Panc1 (cell line): ENCODE measurements at regions not wholly inside any gene's neighbourhood (a gene's known extent, or its start where the extent isn't known, plus 50 kb on each side); places are given as distances from the start of the nearest gene placed in this dataset.

Experiments used
- CTCF ChIP-seq: fragments of 450-650 bp; IDR thresholded peaks from 2 replicates; pipeline ENCODE4 v1.5.1; 2017; ENCODE audit warnings: mild to moderate bottlenecking
- POLR2AphosphoS5 ChIP-seq: IDR thresholded peaks from 2 replicates; pipeline ENCODE4 v1.6.1; 2012; ENCODE audit warnings: mild to moderate bottlenecking, low read depth, low read length, moderate library complexity
- REST ChIP-seq, 2 experiments: IDR thresholded peaks; 2 replicates each; pipeline ENCODE4 v1.6.1; 2011 to 2012; ENCODE audit warnings: low read depth in 2 of 2, control low read depth in 1 of 2, low read length in 1 of 2, mild to moderate bottlenecking in 1 of 2, moderate library complexity in 1 of 2; ENCODE audit not compliant: insufficient read depth in 1 of 2
- SIN3A ChIP-seq: IDR thresholded peaks from 2 replicates; pipeline ENCODE4 v1.6.1; 2012; ENCODE audit warnings: low read depth, mild to moderate bottlenecking, low read length, moderate library complexity, borderline replicate concordance; ENCODE audit not compliant: insufficient read depth

- TF ChIP-seq POLR2AphosphoS5 (no peak), CTCF (no peak), REST (IDR thresholded peaks at IDR 0.05; ENCODE audit: insufficient read depth in 1 of 2, low read depth in 2 of 2, low read length in 1 of 2) (no peak), SIN3A (no peak)
Observed at GRCh38 chr12:14211947-14212387, 153.5 kb upstream of the ATF7IP start.
